22Rv1 (cell line): ENCODE measurements at regions not wholly inside any gene's neighbourhood (a gene's known extent, or its start where the extent isn't known, plus 50 kb on each side); places are given as distances from the start of the nearest gene placed in this dataset.

Experiments
- H3K27ac ChIP-seq: fragments of 450-650 bp; 2 replicates; pipeline ENCODE4 v1.5.1; 2017
- CTCF ChIP-seq: fragments of 450-650 bp; IDR thresholded peaks from 2 replicates; pipeline ENCODE4 v1.5.1; 2017; ENCODE audit warnings: mild to moderate bottlenecking
- ZFX ChIP-seq: fragments of 450-650 bp; IDR thresholded peaks from 2 replicates; pipeline ENCODE4 v1.6.1; 2017; ENCODE audit warnings: antibody characterized with exemption, borderline replicate concordance

GRCh38 chr3:159818997-159819500 is 169.6 kb upstream of the IL12A start:
- no peak overlapping the region for H3K27ac ChIP-seq
- no peak for TF ChIP-seq ZFX
- TF ChIP-seq CTCF: no peak

DNA sequence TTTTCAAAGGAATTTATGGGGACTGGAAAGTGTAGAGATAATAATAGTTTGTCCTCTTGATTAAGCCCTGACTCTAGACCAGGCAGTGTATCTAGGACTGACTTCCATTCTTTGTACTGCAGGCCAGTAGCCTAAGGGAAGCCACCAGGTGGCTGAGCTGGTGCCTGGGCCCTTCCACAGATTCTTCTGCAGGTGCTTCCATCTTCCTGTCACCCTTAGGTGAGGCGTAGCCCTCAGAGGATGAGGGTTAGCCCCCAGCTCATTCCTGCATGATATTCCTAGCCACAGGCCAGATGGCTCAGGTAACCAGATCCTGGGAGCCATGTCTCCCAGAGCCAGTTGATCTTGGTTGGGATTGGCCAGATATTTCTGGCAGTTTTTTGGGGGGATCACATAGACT is 169.0 kb upstream of the IL12A start:
- TF ChIP-seq ZFX (no peak), CTCF (no peak)
- no peak overlapping the region for H3K27ac ChIP-seq

- TF ChIP-seq CTCF: no peak
- no peak for TF ChIP-seq ZFX
- H3K27ac ChIP-seq: no peak overlapping the region
Observed at GRCh38 chr3:159821110-159821509, 167.5 kb upstream of the IL12A start.

GRCh38 chr3:159821736-159822135 is 166.9 kb upstream of the IL12A start:
- TF ChIP-seq CTCF: no peak
- TF ChIP-seq ZFX: no peak
- no peak overlapping the region for H3K27ac ChIP-seq

DNA sequence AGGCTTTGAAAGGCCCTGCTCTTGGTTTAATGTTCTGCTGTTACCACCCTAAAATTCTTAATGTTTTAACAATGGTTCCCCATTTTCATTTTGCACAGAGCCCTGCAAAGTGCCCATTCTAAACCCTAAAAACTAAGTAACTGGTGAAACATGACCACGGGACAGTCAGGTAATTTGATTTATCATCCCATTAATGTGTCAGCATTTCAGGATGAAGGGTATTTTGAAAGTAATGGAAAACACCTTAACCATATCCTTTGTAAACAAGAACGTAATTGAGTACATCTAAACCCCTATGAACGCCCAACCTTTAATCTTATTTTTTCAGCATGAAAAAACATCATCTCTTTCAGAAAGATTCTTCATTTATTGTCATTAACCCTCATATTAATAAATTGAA is 164.9 kb upstream of the IL12A start:
- H3K27ac ChIP-seq: no peak overlapping the region
- TF ChIP-seq ZFX (no peak), CTCF (no peak)

- no peak overlapping the region for H3K27ac ChIP-seq
Observed at GRCh38 chr3:159824333-159824732, 164.3 kb upstream of the IL12A start.

More at GRCh38 chr3:159824333-159824732, 164.3 kb upstream of the IL12A start:
- no peak for TF ChIP-seq ZFX
- no peak for TF ChIP-seq CTCF
